Psoas muscle (tissue), 7 donors: ENCODE measurements at regions not wholly inside any gene's neighbourhood (a gene's known extent, or its start where the extent isn't known, plus 50 kb on each side); places are given as distances from the start of the nearest gene placed in this dataset.

Source experiments
- ATAC-seq, 4 donors: fragments of 200-7000 bp; cut with Tn5 transposase; one replicate each; pipeline ENCODE4 v1.9.1; 2020; ENCODE audit warnings: moderate library complexity in 3 of 4, mild to moderate bottlenecking in 2 of 4
- DNase-seq, 2 donors: peaks; one replicate each; pipeline ENCODE4 v3.0.0-alpha.2; 2020
- H3K27ac ChIP-seq: fragments of 200-600 bp; one replicate; pipeline ENCODE4 v1.8.0; 2022
- H3K27me3 ChIP-seq, 3 donors: fragments of 200-600 bp in 1 of 3; one replicate each; pipeline versions ENCODE4 v1.6.1 to v1.8.0; 2013 to 2022; ENCODE audit warnings: low read length in 2 of 3, mild to moderate bottlenecking in 2 of 3, moderate library complexity in 1 of 3; ENCODE audit not compliant: insufficient read depth in 3 of 3
- H3K36me3 ChIP-seq, 2 donors: fragments of 200-600 bp in 1 of 2; one replicate each; pipeline versions ENCODE4 v1.6.1 to v1.8.0; 2013 to 2022; ENCODE audit warnings: low read depth in 1 of 2, mild to moderate bottlenecking in 1 of 2, moderate library complexity in 1 of 2; ENCODE audit not compliant: insufficient read depth in 1 of 2
- H3K4me1 ChIP-seq: fragments of 200-600 bp; one replicate; pipeline ENCODE4 v1.8.0; 2022
- H3K4me3 ChIP-seq: fragments of 200-600 bp; one replicate; pipeline ENCODE4 v1.8.0; 2022; ENCODE audit warnings: mild to moderate bottlenecking
- H3K9me3 ChIP-seq: fragments of 200-600 bp; one replicate; pipeline ENCODE4 v1.8.0; 2022
- CTCF ChIP-seq: fragments of 200-600 bp; IDR thresholded peaks from one replicate; pipeline ENCODE4 v1.8.0; 2022; ENCODE audit warnings: antibody characterized with exemption
- WGBS, 3 donors: extraction: QIAGEN DNeasy Blood & Tissue Kit; methylation state at CpG; one replicate each; pipeline versions ENCODE4 v1.1.6 to v1.1.7; 2013; 5-methylcytosine and 5-hydroxymethylcytosine counted together
- intact Hi-C, 2 donors: fragments of 100-400 bp; cut with DNase I; formaldehyde crosslinking; loops; one replicate each; pipeline versions ENCODE4 v1.11.0 to v1.14.2; 2022
- donor health status: healthy with polysubstance abuse.
- donor health status: DM: no; HTN: no; CAD: no; lungs with moderate emphysema.
- donor health status: Bipolar disorder and iron deficiency.
- donor health status: healthy.
- donor health status: DM: yes; HTN: yes; CAD: no.
- donor health status: DM: no; HTN: no; CAD: no.
- donor health status: DM: yes; HTN: yes; CAD: no.

GRCh38 chr2:118622913-118623312, 224.5 kb downstream of the EN1 start:
- Histone ChIP-seq H3K27me3 (peaks cover 0 to 1% (median 0%) of the 10 kb centered on the region in 3 donors), H3K9me3 (no peaks in the 10 kb centered on the region), H3K27ac (no peak overlapping the region), H3K36me3 (no peaks in the 10 kb centered on the region), H3K4me1 (no peaks in the 10 kb centered on the region), H3K4me3 (no peak overlapping the region)
- no peak for ATAC-seq
- no peak for TF ChIP-seq CTCF
- 63 to 65% (median 64%) methylated on average over 4 of the region's 4 CpGs for WGBS, 3 donors
- intact Hi-C loops: no loop called here
- no peak for DNase-seq

- no peak for TF ChIP-seq CTCF
- ATAC-seq (no peak), DNase-seq (no peak)
- Histone ChIP-seq H3K4me3 (no peak overlapping the region), H3K9me3 (no peaks in the 10 kb centered on the region), H3K36me3 (no peaks in the 10 kb centered on the region), H3K27me3 (peaks cover 0 to 1% (median 0%) of the 10 kb centered on the region in 3 donors), H3K27ac (no peak overlapping the region), H3K4me1 (no peaks in the 10 kb centered on the region)
- WGBS, 3 donors: 92 to 94% (median 94%) methylated on average over 3 of the region's 3 CpGs
- intact Hi-C loops: no loop called here
These were observed 225.3 kb downstream of the EN1 start for GRCh38 chr2:118622108-118622507.

- no peak for DNase-seq
- WGBS, 3 donors: 75 to 83% (median 79%) methylated on average over 13 of the region's 13 CpGs
- Histone ChIP-seq H3K36me3 (no peaks in the 10 kb centered on the region), H3K27me3 (peaks cover 0 to 1% (median 0%) of the 10 kb centered on the region in 3 donors), H3K4me3 (no peak overlapping the region), H3K9me3 (no peaks in the 10 kb centered on the region), H3K27ac (no peak overlapping the region), H3K4me1 (no peaks in the 10 kb centered on the region)
- no peak for ATAC-seq
- intact Hi-C loops: no loop called here
- TF ChIP-seq CTCF: no peak
These were observed 229.2 kb downstream of the EN1 start for GRCh38 chr2:118618279-118618678.

GRCh38 chr2:118616432-118616831, 231.0 kb downstream of the EN1 start:
- H3K9me3 ChIP-seq: no peaks in the 10 kb centered on the region
- no peak overlapping the region for H3K4me3 ChIP-seq
- H3K4me1 ChIP-seq: no peaks in the 10 kb centered on the region
- intact Hi-C loops: no loop called here
- no peak overlapping the region for H3K27ac ChIP-seq
- WGBS, 3 donors: 76 to 88% (median 83%) methylated on average over 7 of the region's 7 CpGs
- ATAC-seq: no peak
- DNase-seq: no peak
- H3K36me3 ChIP-seq: no peaks in the 10 kb centered on the region
- no peak for TF ChIP-seq CTCF
- H3K27me3 ChIP-seq: peaks cover 0 to 1% (median 0%) of the 10 kb centered on the region in 3 donors

- Histone ChIP-seq H3K36me3 (no peaks in the 10 kb centered on the region), H3K27me3 (peaks cover 0 to 3% (median 0%) of the 10 kb centered on the region in 3 donors), H3K4me1 (no peaks in the 10 kb centered on the region), H3K4me3 (no peak overlapping the region), H3K9me3 (no peaks in the 10 kb centered on the region), H3K27ac (no peak overlapping the region)
- ATAC-seq (no peak), DNase-seq (no peak)
- intact Hi-C loops: no loop called here
- WGBS, 3 donors: 12 to 16% (median 14%) methylated on average over 8 of the region's 8 CpGs
- no peak for TF ChIP-seq CTCF
These were observed 232.6 kb downstream of the EN1 start for GRCh38 chr2:118614841-118615271.
